PC-3 (cell line): ENCODE measurements at regions not wholly inside any gene's neighbourhood (a gene's known extent, or its start where the extent isn't known, plus 50 kb on each side); places are given as distances from the start of the nearest gene placed in this dataset.

Source experiments
- EZH2phosphoT487 ChIP-seq: fragments of 300-600 bp; sonication (generic); IDR thresholded peaks from 2 replicates; pipeline ENCODE4 v1.6.1; 2018; ENCODE audit warnings: mild to moderate bottlenecking, antibody characterized with exemption, low read length, borderline replicate concordance
- TF ChIP-seq, protein P1 (sequence below): fragments of 300-600 bp; sonication (generic); conservative IDR thresholded peaks from 2 replicates; pipeline ENCODE4 v1.5.1; 2017; ENCODE audit warnings: antibody characterized with exemption, low read depth, mild to moderate bottlenecking, low read length

DNA sequence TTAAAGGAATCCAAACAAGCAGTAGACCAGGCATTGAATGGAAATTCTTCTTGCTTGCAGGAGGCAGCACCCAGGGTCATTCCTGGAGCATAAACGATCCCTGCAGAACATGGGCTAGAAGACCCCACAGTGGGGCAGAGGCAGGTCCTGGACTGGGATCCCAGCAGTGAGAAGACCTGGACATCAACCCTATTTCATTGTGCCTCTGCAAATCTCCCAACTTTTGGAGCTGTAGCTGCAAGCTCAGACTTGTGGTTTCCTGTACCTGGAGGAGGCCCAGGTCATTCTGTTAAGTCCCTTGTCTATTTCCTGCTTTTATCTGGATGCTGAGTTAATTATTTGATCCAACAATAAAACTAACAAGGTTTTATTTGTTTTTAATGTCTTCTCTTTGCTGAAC, 61.7 kb downstream of the CALM1 start:
- TF ChIP-seq, protein P1, sequence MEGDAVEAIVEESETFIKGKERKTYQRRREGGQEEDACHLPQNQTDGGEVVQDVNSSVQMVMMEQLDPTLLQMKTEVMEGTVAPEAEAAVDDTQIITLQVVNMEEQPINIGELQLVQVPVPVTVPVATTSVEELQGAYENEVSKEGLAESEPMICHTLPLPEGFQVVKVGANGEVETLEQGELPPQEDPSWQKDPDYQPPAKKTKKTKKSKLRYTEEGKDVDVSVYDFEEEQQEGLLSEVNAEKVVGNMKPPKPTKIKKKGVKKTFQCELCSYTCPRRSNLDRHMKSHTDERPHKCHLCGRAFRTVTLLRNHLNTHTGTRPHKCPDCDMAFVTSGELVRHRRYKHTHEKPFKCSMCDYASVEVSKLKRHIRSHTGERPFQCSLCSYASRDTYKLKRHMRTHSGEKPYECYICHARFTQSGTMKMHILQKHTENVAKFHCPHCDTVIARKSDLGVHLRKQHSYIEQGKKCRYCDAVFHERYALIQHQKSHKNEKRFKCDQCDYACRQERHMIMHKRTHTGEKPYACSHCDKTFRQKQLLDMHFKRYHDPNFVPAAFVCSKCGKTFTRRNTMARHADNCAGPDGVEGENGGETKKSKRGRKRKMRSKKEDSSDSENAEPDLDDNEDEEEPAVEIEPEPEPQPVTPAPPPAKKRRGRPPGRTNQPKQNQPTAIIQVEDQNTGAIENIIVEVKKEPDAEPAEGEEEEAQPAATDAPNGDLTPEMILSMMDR = no peak
- TF ChIP-seq EZH2phosphoT487 = no peak
